Type B pancreatic cell (in vitro differentiated cells): ENCODE measurements at regions not wholly inside any gene's neighbourhood (a gene's known extent, or its start where the extent isn't known, plus 50 kb on each side); places are given as distances from the start of the nearest gene placed in this dataset.

Experiments
- DNase-seq: peaks from one replicate; pipeline ENCODE4 v3.0.0; 2021; ENCODE audit warnings: mixed read lengths; ENCODE audit not compliant: unreplicated experiment; ENCODE audit errors: extremely low spot score
- H3K27ac Mint-ChIP-seq: 2 replicates; pipeline ENCODE4 v1.8.0; 2021; ENCODE audit warnings: mild to moderate bottlenecking, mixed read lengths
- H3K27me3 Mint-ChIP-seq: 2 replicates; pipeline ENCODE4 v1.8.0; 2021; ENCODE audit warnings: mixed read lengths
- H3K36me3 Mint-ChIP-seq: 2 replicates; pipeline ENCODE4 v1.8.0; 2021; ENCODE audit warnings: mixed read lengths
- H3K4me1 Mint-ChIP-seq: one replicate; pipeline ENCODE4 v1.8.0; 2021; ENCODE audit warnings: mixed read lengths; ENCODE audit not compliant: unreplicated experiment
- H3K4me3 Mint-ChIP-seq: 2 replicates; pipeline ENCODE4 v1.8.0; 2021; ENCODE audit warnings: mild to moderate bottlenecking, mixed read lengths
- H3K9me3 Mint-ChIP-seq: 2 replicates; pipeline ENCODE4 v1.8.0; 2021; ENCODE audit warnings: mixed read lengths
- CTCF ChIP-seq: fragments of 200-600 bp; sonication (generic); conservative IDR thresholded peaks from 2 replicates; pipeline ENCODE4 v1.5.0; 2021; ENCODE audit warnings: antibody characterized with exemption, mild to moderate bottlenecking

DNA sequence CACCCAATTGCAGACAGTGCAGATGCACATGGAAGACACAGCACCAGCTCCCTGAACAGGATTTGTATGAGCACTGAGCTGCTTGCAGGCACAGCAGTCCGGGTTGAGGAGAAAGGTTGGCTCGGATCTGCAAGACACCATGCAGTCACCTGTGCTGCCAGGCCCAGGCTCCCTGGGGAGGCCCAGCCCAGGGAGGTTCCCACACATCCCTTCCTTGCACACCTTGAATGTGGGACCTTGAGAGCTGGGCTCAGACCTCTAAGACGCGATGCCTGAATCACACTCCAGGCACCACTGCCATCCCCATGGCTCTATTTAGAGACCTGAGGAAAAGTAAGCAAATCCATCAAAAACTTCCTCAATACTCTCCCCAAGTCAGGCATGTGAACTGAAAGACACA is 397.7 kb downstream of the TCERG1L start:
- peaks cover 28% of the 10 kb centered on the region for H3K27me3 Mint-ChIP-seq
- no peaks in the 10 kb centered on the region for H3K4me1 Mint-ChIP-seq
- no peak overlapping the region for H3K4me3 Mint-ChIP-seq
- no peak for TF ChIP-seq CTCF
- H3K36me3 Mint-ChIP-seq = no peaks in the 10 kb centered on the region
- peaks cover 7% of the 10 kb centered on the region for H3K9me3 Mint-ChIP-seq
- H3K27ac Mint-ChIP-seq = no peak overlapping the region
- DNase-seq = no peak

- Mint-ChIP-seq H3K4me1 (no peaks in the 10 kb centered on the region), H3K27me3 (peaks cover 33% of the 10 kb centered on the region), H3K4me3 (no peak overlapping the region), H3K36me3 (no peaks in the 10 kb centered on the region), H3K27ac (no peak overlapping the region), H3K9me3 (peaks cover 7% of the 10 kb centered on the region)
- TF ChIP-seq CTCF = no peak
- DNase-seq = no peak
Measured at GRCh38 chr10:130914367-130914766, 397.2 kb downstream of the TCERG1L start.

DNA sequence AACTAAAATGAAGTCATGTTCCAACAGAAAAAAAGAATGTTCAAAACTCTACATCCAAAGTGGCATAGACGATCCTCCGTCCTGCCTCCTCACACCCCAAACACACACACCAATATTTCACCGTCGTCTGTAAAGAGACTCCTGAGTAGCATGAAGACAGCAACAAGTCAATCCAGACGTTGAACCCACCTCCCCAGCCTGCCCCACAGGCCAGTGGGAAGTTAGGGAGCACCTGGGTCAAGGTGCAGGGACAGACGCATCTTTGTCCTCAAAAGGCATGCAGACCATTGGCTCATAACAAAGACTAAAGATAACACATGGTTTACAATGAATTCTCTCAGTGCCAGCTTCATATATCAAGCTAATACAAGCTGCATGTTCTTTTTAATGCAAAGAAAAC is 396.5 kb downstream of the TCERG1L start:
- Mint-ChIP-seq H3K36me3 (no peaks in the 10 kb centered on the region), H3K9me3 (peaks cover 7% of the 10 kb centered on the region), H3K4me1 (no peaks in the 10 kb centered on the region), H3K4me3 (no peak overlapping the region), H3K27me3 (peaks cover 33% of the 10 kb centered on the region), H3K27ac (no peak overlapping the region)
- DNase-seq = no peak
- TF ChIP-seq CTCF = no peak

DNA sequence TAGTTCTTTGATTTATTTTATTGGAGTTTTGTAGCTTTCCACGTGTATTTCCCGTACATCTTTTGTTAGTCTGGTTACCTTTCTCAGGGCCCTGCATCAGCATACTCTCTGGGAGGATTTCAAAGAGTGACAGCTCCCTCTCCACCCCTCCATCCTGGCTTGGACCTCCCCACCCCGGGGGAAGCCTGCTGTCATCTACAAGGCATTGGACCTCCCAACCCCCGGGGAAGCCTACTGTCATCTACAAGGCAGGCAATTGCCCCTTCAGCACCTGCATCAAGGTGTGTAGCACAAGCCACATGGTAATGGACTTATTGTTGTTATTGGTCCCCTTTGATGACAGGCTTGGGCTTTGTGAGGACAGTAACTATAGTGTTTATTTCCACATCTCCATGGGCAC is 390.1 kb downstream of the TCERG1L start:
- Mint-ChIP-seq H3K4me1 (no peaks in the 10 kb centered on the region), H3K27ac (no peak overlapping the region), H3K4me3 (no peak overlapping the region), H3K36me3 (no peaks in the 10 kb centered on the region), H3K27me3 (peaks cover 23% of the 10 kb centered on the region), H3K9me3 (no peaks in the 10 kb centered on the region)
- TF ChIP-seq CTCF = no peak
- DNase-seq = peak; percentile 47

DNA sequence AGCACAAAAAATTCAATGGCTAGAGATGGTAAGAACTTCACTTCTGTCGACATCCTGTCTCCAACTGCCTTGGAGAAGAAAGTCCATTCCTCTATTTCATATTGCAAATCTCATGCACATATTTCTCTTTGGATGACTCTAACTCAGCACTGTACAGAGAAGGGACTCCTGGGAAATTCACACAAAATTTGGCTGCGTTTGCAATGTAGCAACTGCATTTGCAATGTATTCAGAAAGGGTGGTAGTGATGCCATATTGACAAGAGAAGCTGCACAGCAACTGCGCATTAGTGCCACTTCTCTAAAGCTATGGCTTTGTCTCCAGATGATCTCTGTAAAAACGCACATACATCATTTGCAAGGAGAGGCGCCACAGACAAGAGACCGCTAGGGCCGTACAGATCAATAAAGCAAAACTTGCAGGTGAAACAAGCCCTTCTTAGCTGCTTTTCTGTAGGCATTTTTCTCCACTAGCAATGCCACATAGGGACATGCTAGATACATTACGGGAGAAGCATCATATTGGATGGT is 389.5 kb downstream of the TCERG1L start:
- no peaks in the 10 kb centered on the region for H3K9me3 Mint-ChIP-seq
- no peak overlapping the region for H3K4me3 Mint-ChIP-seq
- DNase-seq = peak; percentile 15
- no peaks in the 10 kb centered on the region for H3K4me1 Mint-ChIP-seq
- peaks cover 19% of the 10 kb centered on the region for H3K27me3 Mint-ChIP-seq
- TF ChIP-seq CTCF = no peak
- H3K36me3 Mint-ChIP-seq = no peaks in the 10 kb centered on the region
- H3K27ac Mint-ChIP-seq = no peak overlapping the region

DNA sequence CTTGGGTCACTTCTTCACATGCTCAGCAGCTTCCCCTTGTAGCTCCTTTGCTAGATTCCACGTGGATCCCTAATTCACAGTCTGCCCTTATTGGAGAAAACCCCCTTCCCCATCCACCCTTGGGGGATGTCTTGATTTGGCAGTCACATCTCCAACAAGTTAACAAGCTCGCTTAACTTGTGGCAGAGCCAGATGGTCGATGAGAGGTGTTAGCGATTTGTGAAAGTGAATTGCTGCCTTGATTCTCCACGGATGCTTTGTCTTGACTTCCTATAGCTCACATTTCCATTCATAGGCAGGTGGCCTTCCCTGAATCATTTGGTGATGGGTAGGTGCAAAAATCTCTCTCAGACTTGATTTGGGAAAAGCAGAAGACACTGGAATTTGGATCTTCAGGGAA is 387.9 kb downstream of the TCERG1L start:
- Mint-ChIP-seq H3K9me3 (no peaks in the 10 kb centered on the region), H3K27me3 (peaks cover 8% of the 10 kb centered on the region), H3K27ac (no peak overlapping the region), H3K4me1 (no peaks in the 10 kb centered on the region), H3K4me3 (no peak overlapping the region), H3K36me3 (no peaks in the 10 kb centered on the region)
- no peak for TF ChIP-seq CTCF
- DNase-seq = peak; percentile 20
